Liver (tissue), 8 donors: ENCODE measurements at regions not wholly inside any gene's neighbourhood (a gene's known extent, or its start where the extent isn't known, plus 50 kb on each side); places are given as distances from the start of the nearest gene placed in this dataset.

Experiments used
- DNase-seq: peaks from one replicate; pipeline ENCODE4 v3.0.0-alpha.2; 2017; ENCODE audit warnings: low spot score
- H3K27ac ChIP-seq, 2 donors: one replicate each; pipeline ENCODE4 v1.7.0; 2013; ENCODE audit warnings: inconsistent platforms in 2 of 2, low read length in 2 of 2, control low read depth in 1 of 2, low read depth in 1 of 2, mild to moderate bottlenecking in 1 of 2
- H3K27me3 ChIP-seq, 4 donors: one replicate each; pipeline versions ENCODE4 v1.6.1 to v1.7.0; 2013; ENCODE audit warnings: low read length in 3 of 4, inconsistent platforms in 1 of 4, mild to moderate bottlenecking in 1 of 4, moderate library complexity in 1 of 4; ENCODE audit not compliant: control insufficient read depth in 4 of 4, insufficient read depth in 4 of 4
- H3K36me3 ChIP-seq, 4 donors: one replicate each; pipeline versions ENCODE4 v1.6.1 to v1.7.0; 2013; ENCODE audit warnings: low read length in 3 of 4, mild to moderate bottlenecking in 3 of 4, low read depth in 1 of 4, moderate library complexity in 1 of 4; ENCODE audit not compliant: control insufficient read depth in 4 of 4, insufficient read depth in 3 of 4
- H3K4me1 ChIP-seq, 4 donors: one replicate each; pipeline versions ENCODE4 v1.6.1 to v1.7.0; 2013; ENCODE audit warnings: low read length in 3 of 4, mild to moderate bottlenecking in 3 of 4, moderate library complexity in 1 of 4; ENCODE audit not compliant: control insufficient read depth in 4 of 4, insufficient read depth in 4 of 4
- H3K4me3 ChIP-seq, 3 donors: one replicate each; pipeline versions ENCODE4 v1.6.1 to v1.7.0; 2013; ENCODE audit warnings: low read length in 3 of 3, control low read depth in 1 of 3, low read depth in 1 of 3, mild to moderate bottlenecking in 1 of 3
- H3K9ac ChIP-seq, 2 donors: one replicate each; pipeline ENCODE4 v1.7.0; 2013; ENCODE audit warnings: low read length in 2 of 2, mild to moderate bottlenecking in 2 of 2, moderate library complexity in 2 of 2, control low read depth in 1 of 2, low read depth in 1 of 2
- H3K9me3 ChIP-seq, 4 donors: one replicate each; pipeline versions ENCODE4 v1.6.1 to v1.7.0; 2013; ENCODE audit warnings: low read length in 3 of 4; ENCODE audit not compliant: control insufficient read depth in 4 of 4
- ATF3 ChIP-seq: IDR thresholded peaks from 2 replicates; pipeline ENCODE4 v1.6.1; 2016; ENCODE audit warnings: antibody characterized with exemption
- CTCF ChIP-seq: fragments of 150-350 bp; IDR thresholded peaks from 2 replicates; pipeline ENCODE4 v1.5.1; 2017; ENCODE audit warnings: improper control_type of control experiment, low read depth, low read length; ENCODE audit not compliant: missing input control
- EGR1 ChIP-seq, 2 donors: IDR thresholded peaks; 2 replicates each; pipeline ENCODE4 v1.6.1; 2016 to 2018; ENCODE audit warnings: antibody characterized with exemption in 2 of 2, low read depth in 2 of 2
- FOXA1 ChIP-seq: IDR thresholded peaks from 2 replicates; pipeline ENCODE4 v1.6.1; 2016; ENCODE audit warnings: antibody characterized with exemption
- FOXA2 ChIP-seq: IDR thresholded peaks from 2 replicates; pipeline ENCODE4 v1.6.1; 2016; ENCODE audit warnings: antibody characterized with exemption
- GABPA ChIP-seq, 2 donors: IDR thresholded peaks in 1 of 2; conservative IDR thresholded peaks in 1 of 2; 2 replicates each; pipeline ENCODE4 v1.6.1; 2016; ENCODE audit warnings: antibody characterized with exemption in 2 of 2, mild to moderate bottlenecking in 1 of 2, moderate library complexity in 1 of 2
- HNF4A ChIP-seq, 2 donors: conservative IDR thresholded peaks; 2 replicates each; pipeline ENCODE4 v1.6.1; 2016; ENCODE audit warnings: antibody characterized with exemption in 2 of 2, mild to moderate bottlenecking in 2 of 2
- HNF4G ChIP-seq: IDR thresholded peaks from 2 replicates; pipeline ENCODE4 v1.6.1; 2016; ENCODE audit warnings: antibody characterized with exemption
- JUND ChIP-seq, 2 donors: IDR thresholded peaks; 2 replicates each; pipeline ENCODE4 v1.6.1; 2016; ENCODE audit warnings: antibody characterized with exemption in 2 of 2
- MAX ChIP-seq: IDR thresholded peaks from 2 replicates; pipeline ENCODE4 v1.6.1; 2016; ENCODE audit warnings: antibody characterized with exemption
- REST ChIP-seq: IDR thresholded peaks from 2 replicates; pipeline ENCODE4 v1.6.1; 2016; ENCODE audit warnings: antibody characterized with exemption, mild to moderate bottlenecking
- RXRA ChIP-seq, 2 donors: IDR thresholded peaks; 2 replicates each; pipeline ENCODE4 v1.6.1; 2017 to 2018; ENCODE audit warnings: antibody characterized with exemption in 2 of 2, mild to moderate bottlenecking in 1 of 2
- SP1 ChIP-seq: IDR thresholded peaks from 2 replicates; pipeline ENCODE4 v1.6.1; 2018; ENCODE audit warnings: antibody characterized with exemption, mild to moderate bottlenecking
- TAF1 ChIP-seq: conservative IDR thresholded peaks from 2 replicates; pipeline ENCODE4 v1.6.1; 2016; ENCODE audit warnings: antibody characterized with exemption, mild to moderate bottlenecking
- YY1 ChIP-seq: IDR thresholded peaks from 2 replicates; pipeline ENCODE4 v1.6.1; 2016; ENCODE audit warnings: antibody characterized with exemption, mild to moderate bottlenecking
- whole genome bisulfite sequencing: extraction: QIAGEN DNeasy Blood & Tissue Kit; methylation state at CpG from one replicate; pipeline ENCODE4 v1.1.7; 2013; 5-methylcytosine and 5-hydroxymethylcytosine counted together
- donor health status: healthy.
- donor health status: healthy.
- donor health status: healthy.
- donor health status: healthy.
- donor health status: healthy.

GRCh38 chr5:110267714-110268113, 458.8 kb downstream of the TMEM232 start (continued):
- no peak for TF ChIP-seq CTCF
- no peak for TF ChIP-seq YY1
- no peak for TF ChIP-seq MAX
- no peak for TF ChIP-seq EGR1 (IDR thresholded peaks at IDR 0.05; ENCODE audit: low read depth in 2 of 2)
- no peak for TF ChIP-seq HNF4G
- TF ChIP-seq JUND (IDR thresholded peaks at IDR 0.05), result no peak
- no peak for TF ChIP-seq SP1
- TF ChIP-seq HNF4A (conservative IDR thresholded peaks at IDR 0.05), result no peak
- TF ChIP-seq TAF1, result no peak
- TF ChIP-seq FOXA2, result no peak
- TF ChIP-seq RXRA (IDR thresholded peaks at IDR 0.05), result no peak

- Histone ChIP-seq H3K4me1 (no peaks in the 10 kb centered on the region), H3K4me3 (no peak overlapping the region), H3K27me3 (no peaks in the 10 kb centered on the region), H3K27ac (no peak overlapping the region), H3K9me3 (no peaks in the 10 kb centered on the region), H3K36me3 (no peaks in the 10 kb centered on the region), H3K9ac (no peak overlapping the region)
- no peak for DNase-seq
- TF ChIP-seq JUND (IDR thresholded peaks at IDR 0.05) (no peak), GABPA (IDR thresholded peaks at IDR 0.05 in 1 of 2, conservative IDR thresholded peaks at IDR 0.05 in 1 of 2) (no peak), HNF4G (no peak), HNF4A (conservative IDR thresholded peaks at IDR 0.05) (no peak), REST (no peak), ATF3 (no peak)
Observed at GRCh38 chr5:110268283-110268682, 458.2 kb downstream of the TMEM232 start.

- no peaks in the 10 kb centered on the region for H3K27me3 ChIP-seq
- WGBS, result 79% methylated on average over 1 of the region's 1 CpG
- no peak overlapping the region for H3K4me3 ChIP-seq
- no peak for DNase-seq
- no peak overlapping the region for H3K9ac ChIP-seq
- TF ChIP-seq YY1 (no peak), MAX (no peak), FOXA1 (no peak), RXRA (IDR thresholded peaks at IDR 0.05) (no peak), HNF4G (no peak)
- no peaks in the 10 kb centered on the region for H3K4me1 ChIP-seq
- H3K36me3 ChIP-seq, result no peaks in the 10 kb centered on the region
- no peaks in the 10 kb centered on the region for H3K9me3 ChIP-seq
- no peak overlapping the region for H3K27ac ChIP-seq
Observed at GRCh38 chr5:110268985-110269384, 457.5 kb downstream of the TMEM232 start.
